ENCODE measurements at regions not wholly inside any gene's neighbourhood (a gene's known extent, or its start where the extent isn't known, plus 50 kb on each side); places are given as distances from the start of the nearest gene placed in this dataset.

DNA sequence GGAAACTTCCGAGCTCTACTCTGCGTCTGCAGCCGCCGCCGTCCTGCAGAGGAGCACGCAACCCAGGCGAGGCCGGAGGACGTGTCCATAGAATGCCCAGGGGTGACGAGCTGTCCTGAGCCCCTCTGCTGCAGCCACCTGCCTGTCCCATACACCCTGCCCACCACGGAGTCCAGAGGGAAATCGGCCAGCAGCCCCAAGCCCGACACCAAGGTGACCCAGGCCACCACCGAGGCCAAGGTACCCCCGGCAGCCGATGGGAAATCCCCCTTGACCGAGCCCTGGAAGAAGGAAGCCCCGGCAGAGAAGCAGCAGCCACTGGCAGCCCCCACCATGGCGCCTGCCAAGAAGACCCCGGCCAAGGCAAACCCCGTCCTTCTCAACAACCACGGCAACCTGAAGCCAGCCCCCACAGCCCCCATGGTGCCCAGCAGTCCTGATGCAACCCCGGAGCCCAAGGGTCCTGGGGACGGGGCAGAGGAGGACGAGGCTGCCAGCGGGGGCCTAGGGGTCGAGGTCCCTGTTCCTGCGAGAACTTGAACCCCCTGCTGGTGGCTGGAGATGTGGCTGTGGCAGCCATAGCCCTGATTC, 128.7 kb upstream of the C14orf180 start:
- no peak for TF ChIP-seq ZNF311 (tag by site-specific recombination; IDR thresholded peaks at IDR 0.05; ENCODE audit: borderline replicate concordance)
- no peak for TF ChIP-seq ZFP3 (tag by site-specific recombination; IDR thresholded peaks at IDR 0.05; ENCODE audit: low read depth)
- TF ChIP-seq KLF16 (tag by site-specific recombination; IDR thresholded peaks at IDR 0.05), result no peak
- no peak for TF ChIP-seq CTCF (tag by site-specific recombination; IDR thresholded peaks at IDR 0.05)
- TF ChIP-seq, protein P1, sequence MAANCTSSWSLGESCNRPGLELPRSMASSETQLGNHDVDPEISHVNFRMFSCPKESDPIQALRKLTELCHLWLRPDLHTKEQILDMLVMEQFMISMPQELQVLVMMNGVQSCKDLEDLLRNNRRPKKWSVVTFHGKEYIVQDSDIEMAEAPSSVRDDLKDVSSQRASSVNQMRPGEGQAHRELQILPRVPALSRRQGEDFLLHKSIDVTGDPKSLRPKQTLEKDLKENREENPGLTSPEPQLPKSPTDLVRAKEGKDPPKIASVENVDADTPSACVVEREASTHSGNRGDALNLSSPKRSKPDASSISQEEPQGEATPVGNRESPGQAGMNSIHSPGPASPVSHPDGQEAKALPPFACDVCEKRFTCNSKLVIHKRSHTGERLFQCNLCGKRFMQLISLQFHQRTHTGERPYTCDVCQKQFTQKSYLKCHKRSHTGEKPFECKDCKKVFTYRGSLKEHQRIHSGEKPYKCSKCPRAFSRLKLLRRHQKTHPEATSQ (tag by site-specific recombination; IDR thresholded peaks at IDR 0.05), result no peak

Measured in HEK293 (cell line).